H9 (cell line): ENCODE measurements at regions not wholly inside any gene's neighbourhood (a gene's known extent, or its start where the extent isn't known, plus 50 kb on each side); places are given as distances from the start of the nearest gene placed in this dataset.

ENCODE experiments used
- DNase-seq: peaks from one replicate; pipeline ENCODE4 v3.0.0-alpha.2; 2017
- H2AFZ ChIP-seq: one replicate; pipeline ENCODE4 v1.6.1; 2013; ENCODE audit warnings: mild to moderate bottlenecking, low read length, control low read depth, moderate library complexity
- H2AK5ac ChIP-seq: 2 replicates; pipeline ENCODE4 v1.6.1; 2013; ENCODE audit warnings: low read length, control low read depth, mixed read lengths; ENCODE audit not compliant: insufficient read length
- H2BK120ac ChIP-seq: one replicate; pipeline ENCODE4 v1.6.1; 2013; ENCODE audit warnings: low read depth, mild to moderate bottlenecking, low read length, control low read depth, inconsistent platforms; ENCODE audit not compliant: poor library complexity, severe bottlenecking
- H2BK12ac ChIP-seq: 2 replicates; pipeline ENCODE4 v1.6.1; 2013; ENCODE audit warnings: low read length, control low read depth, mixed read lengths, low read depth; ENCODE audit not compliant: insufficient read length
- H2BK15ac ChIP-seq: 2 replicates; pipeline ENCODE4 v1.6.1; 2013; ENCODE audit warnings: low read depth, low read length, control low read depth
- H2BK20ac ChIP-seq: one replicate; pipeline ENCODE4 v1.6.1; 2013; ENCODE audit warnings: low read depth, mild to moderate bottlenecking, low read length, control low read depth, inconsistent platforms; ENCODE audit not compliant: poor library complexity, severe bottlenecking
- H2BK5ac ChIP-seq: 2 replicates; pipeline ENCODE4 v1.6.1; 2013; ENCODE audit warnings: low read length, control low read depth, mixed read lengths; ENCODE audit not compliant: insufficient read length
- H3K14ac ChIP-seq: 2 replicates; pipeline ENCODE4 v1.6.1; 2013; ENCODE audit warnings: low read length, control low read depth; ENCODE audit not compliant: insufficient read depth
- H3K18ac ChIP-seq: 2 replicates; pipeline ENCODE4 v1.6.1; 2013; ENCODE audit warnings: low read depth, mild to moderate bottlenecking, mixed read lengths, low read length, control low read depth; ENCODE audit not compliant: insufficient read length
- H3K23ac ChIP-seq: 2 replicates; pipeline ENCODE4 v1.6.1; 2013; ENCODE audit warnings: low read length, control low read depth, mixed read lengths, low read depth; ENCODE audit not compliant: insufficient read length
- H3K23me2 ChIP-seq: 2 replicates; pipeline ENCODE4 v1.6.1; 2013; ENCODE audit warnings: low read depth, mild to moderate bottlenecking, mixed read lengths, low read length, control low read depth; ENCODE audit not compliant: insufficient read length, poor library complexity, severe bottlenecking
- H3K27ac ChIP-seq: 2 replicates; pipeline ENCODE4 v1.5.1; 2013; ENCODE audit warnings: low read length, control low read depth, mixed read lengths, low read depth; ENCODE audit not compliant: insufficient read length
- H3K27me3 ChIP-seq: 2 replicates; pipeline ENCODE4 v1.6.1; 2013; ENCODE audit warnings: low read length, control low read depth, inconsistent platforms; ENCODE audit not compliant: insufficient read depth
- H3K4ac ChIP-seq: 2 replicates; pipeline ENCODE4 v1.6.1; 2013; ENCODE audit warnings: low read depth, mild to moderate bottlenecking, control low read depth, inconsistent platforms, low read length, moderate library complexity
- H3K4me1 ChIP-seq: 2 replicates; pipeline ENCODE4 v1.6.1; 2013; ENCODE audit warnings: low read length, control low read depth, inconsistent platforms; ENCODE audit not compliant: insufficient read depth
- H3K4me2 ChIP-seq: 2 replicates; pipeline ENCODE4 v1.6.1; 2013; ENCODE audit warnings: low read length, control low read depth, mixed read lengths; ENCODE audit not compliant: insufficient read length, insufficient read depth
- H3K56ac ChIP-seq: 2 replicates; pipeline ENCODE4 v1.6.1; 2013; ENCODE audit warnings: low read depth, mild to moderate bottlenecking, mixed read lengths, low read length, control low read depth; ENCODE audit not compliant: insufficient read length
- H3K79me1 ChIP-seq: 2 replicates; pipeline ENCODE4 v1.6.1; 2013; ENCODE audit warnings: low read depth, mild to moderate bottlenecking, moderate library complexity, low read length, control low read depth, inconsistent platforms; ENCODE audit not compliant: insufficient read depth, poor library complexity, severe bottlenecking
- H3K79me2 ChIP-seq: 2 replicates; pipeline ENCODE4 v1.6.1; 2013; ENCODE audit warnings: low read length, control low read depth, inconsistent platforms; ENCODE audit not compliant: insufficient read depth
- H3K9ac ChIP-seq: 2 replicates; pipeline ENCODE4 v1.6.1; 2013; ENCODE audit warnings: low read length, control low read depth, mixed read lengths; ENCODE audit not compliant: insufficient read length; ENCODE audit errors: extremely low read depth
- H3K9me3 ChIP-seq: one replicate; pipeline ENCODE4 v1.6.1; 2013; ENCODE audit warnings: low read depth, low read length, inconsistent platforms; ENCODE audit not compliant: control insufficient read depth
- H3T11ph ChIP-seq: one replicate; pipeline ENCODE4 v1.6.1; 2013; ENCODE audit warnings: mild to moderate bottlenecking, low read length, control low read depth, inconsistent platforms
- H4K20me1 ChIP-seq: one replicate; pipeline ENCODE4 v1.6.1; 2013; ENCODE audit not compliant: control insufficient read depth, insufficient read length, insufficient read depth
- H4K5ac ChIP-seq: 2 replicates; pipeline ENCODE4 v1.6.1; 2013; ENCODE audit warnings: low read depth, mild to moderate bottlenecking, mixed read lengths, low read length, control low read depth; ENCODE audit not compliant: insufficient read length
- H4K8ac ChIP-seq: replicated peaks from 2 replicates; pipeline ENCODE4 v1.6.1; 2013; ENCODE audit warnings: low read length, control low read depth, mixed read lengths, low read depth; ENCODE audit not compliant: insufficient read length
- H4K91ac ChIP-seq: 2 replicates; pipeline ENCODE4 v1.6.1; 2013; ENCODE audit warnings: low read depth, mild to moderate bottlenecking, moderate library complexity, mixed read lengths, low read length, control low read depth; ENCODE audit not compliant: insufficient read length
- H3K27ac Mint-ChIP-seq, 3 experiments: 2 replicates in 2 of 3; 3 replicates in 1 of 3; pipeline ENCODE4 v1.8.0; 2020 to 2021; ENCODE audit warnings: mixed read lengths in 3 of 3, mild to moderate bottlenecking in 1 of 3, moderate library complexity in 1 of 3
- H3K27me3 Mint-ChIP-seq: 2 replicates; pipeline ENCODE4 v1.8.0; 2021; ENCODE audit warnings: low read depth, mild to moderate bottlenecking, moderate library complexity, mixed read lengths
- H3K36me3 Mint-ChIP-seq, 3 experiments: 2 replicates in 2 of 3; 3 replicates in 1 of 3; pipeline ENCODE4 v1.8.0; 2020 to 2021; ENCODE audit warnings: low read depth in 3 of 3, mixed read lengths in 3 of 3; ENCODE audit not compliant: insufficient read depth in 1 of 3
- H3K4me1 Mint-ChIP-seq, 2 experiments: 2 replicates each; pipeline ENCODE4 v1.8.0; 2020; ENCODE audit warnings: mixed read lengths in 2 of 2
- H3K4me3 Mint-ChIP-seq, 2 experiments: 2 replicates in 1 of 2; 3 replicates in 1 of 2; pipeline ENCODE4 v1.8.0; 2020 to 2021; ENCODE audit warnings: mild to moderate bottlenecking in 2 of 2, mixed read lengths in 2 of 2, moderate library complexity in 1 of 2
- H3K9me3 Mint-ChIP-seq, 2 experiments: 2 replicates in 1 of 2; 3 replicates in 1 of 2; pipeline ENCODE4 v1.8.0; 2020; ENCODE audit warnings: mild to moderate bottlenecking in 2 of 2, mixed read lengths in 2 of 2, moderate library complexity in 1 of 2
- CTCF ChIP-seq: fragments of 200-600 bp; sonication (generic); conservative IDR thresholded peaks from 3 replicates; pipeline ENCODE4 v1.8.0; 2021; ENCODE audit warnings: antibody characterized with exemption, mild to moderate bottlenecking
- WGBS: extraction: QIAGEN DNeasy Blood & Tissue Kit; methylation state at CpG from one replicate; pipeline ENCODE4 v1.1.7; 2013; ENCODE audit warnings: missing lambda C conversion rate, low lambda C conversion rate, mixed read lengths; ENCODE audit not compliant: insufficient read length; ENCODE audit errors: extremely low coverage; 5-methylcytosine and 5-hydroxymethylcytosine counted together

- Histone ChIP-seq H2BK120ac (no peak overlapping the region), H3K4me2 (no peak overlapping the region), H3K9me3 (no peaks in the 10 kb centered on the region), H3K56ac (no peak overlapping the region), H4K91ac (no peak overlapping the region), H4K8ac (no peak overlapping the region), H3K79me2 (no peaks in the 10 kb centered on the region), H4K5ac (no peak overlapping the region), H3K14ac (no peak overlapping the region), H3K23ac (no peak overlapping the region), H3K23me2 (no peaks in the 10 kb centered on the region), H3K27ac (no peak overlapping the region), H2BK15ac (no peak overlapping the region), H2AK5ac (no peak overlapping the region), H2BK20ac (no peak overlapping the region), H3K4me1 (peaks cover 4% of the 10 kb centered on the region; the same call in 1 of the 2 replicates), H2BK5ac (no peak overlapping the region), H3T11ph (no peak overlapping the region), H3K79me1 (no peaks in the 10 kb centered on the region), H2AFZ (no peak overlapping the region), H3K18ac (no peak overlapping the region), H3K9ac (no peak overlapping the region), H2BK12ac (no peak overlapping the region), H4K20me1 (no peaks in the 10 kb centered on the region), H3K4ac (no peak overlapping the region), H3K27me3 (no peaks in the 10 kb centered on the region)
- Mint-ChIP-seq H3K4me1 (peaks cover 9 to 12% of the 10 kb centered on the region in 2 experiments), H3K9me3 (no peaks in the 10 kb centered on the region), H3K27me3 (no peaks in the 10 kb centered on the region), H3K27ac (no peak overlapping the region), H3K36me3 (peaks cover 0 to 4% (median 0%) of the 10 kb centered on the region in 3 experiments; a peak in 1 of 7 replicates), H3K4me3 (no peak overlapping the region)
- no peak for DNase-seq
- no CpG with 5 or more reads among the region's 1 CpG for WGBS
- no peak for TF ChIP-seq CTCF
These were observed 1432.1 kb upstream of the GBE1 start for GRCh38 chr3:83193526-83193925.
